Ascending aorta (tissue), 2 donors: ENCODE measurements at regions not wholly inside any gene's neighbourhood (a gene's known extent, or its start where the extent isn't known, plus 50 kb on each side); places are given as distances from the start of the nearest gene placed in this dataset.

ENCODE experiments used
- DNase-seq, 2 donors: peaks; one replicate each; pipeline ENCODE4 v3.0.0-alpha.2; 2019; ENCODE audit warnings: low spot score in 2 of 2
- H3K27ac ChIP-seq, 2 donors: fragments of 200-600 bp; sonication (generic); one replicate each; pipeline ENCODE4 v1.5.1; 2016 to 2017; ENCODE audit warnings: mild to moderate bottlenecking in 1 of 2
- H3K27me3 ChIP-seq: fragments of 200-600 bp; sonication (generic); one replicate; pipeline ENCODE4 v1.5.1; 2017
- H3K36me3 ChIP-seq, 2 donors: fragments of 200-600 bp; sonication (generic); one replicate each; pipeline ENCODE4 v1.5.1; 2016
- H3K4me1 ChIP-seq, 2 donors: fragments of 200-600 bp; sonication (generic); one replicate each; pipeline ENCODE4 v1.5.1; 2016 to 2017; ENCODE audit warnings: mild to moderate bottlenecking in 1 of 2
- H3K4me3 ChIP-seq, 2 donors: fragments of 200-600 bp; sonication (generic); one replicate each; pipeline ENCODE4 v1.5.1; 2016 to 2017; ENCODE audit warnings: mild to moderate bottlenecking in 1 of 2
- H3K9me3 ChIP-seq, 2 donors: fragments of 200-600 bp; sonication (generic); one replicate each; pipeline ENCODE4 v1.5.1; 2016
- intact Hi-C: fragments of 100-400 bp; cut with DNase I; formaldehyde crosslinking; loops from one replicate; pipeline ENCODE4 v1.15.1; 2023
- TF ChIP-seq, protein P1 (sequence below), 3 experiments: fragments of 200-600 bp in 2 of 3; fragments of 450-650 bp in 1 of 3; sonication (generic) in 2 of 3; IDR thresholded peaks; one replicate each; pipeline ENCODE4 v1.5.1; 2016 to 2019; ENCODE audit warnings: antibody characterized with exemption in 3 of 3, mild to moderate bottlenecking in 1 of 3, moderate library complexity in 1 of 3

DNA sequence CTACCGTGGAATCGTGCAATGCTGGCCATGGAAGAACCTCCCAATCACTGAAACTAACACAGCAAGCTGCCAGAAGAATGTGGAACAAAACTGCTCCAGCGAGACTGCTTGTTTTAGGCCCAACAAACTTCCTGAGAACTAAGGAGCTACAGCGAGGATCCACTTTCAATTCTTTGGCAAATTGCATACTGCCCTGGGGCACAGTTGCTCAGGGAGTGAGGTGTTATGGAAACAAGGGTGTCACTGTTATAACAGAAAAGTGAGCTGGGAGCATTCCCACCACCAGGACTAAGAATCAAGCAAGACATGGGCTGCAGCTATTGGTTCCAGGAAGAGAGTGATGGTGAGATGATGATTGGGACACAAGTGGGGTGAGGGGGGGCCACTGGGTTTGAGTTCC, 1606.1 kb upstream of the FLRT2 start:
- H3K27me3 ChIP-seq = no peaks in the 10 kb centered on the region
- intact Hi-C loops = no loop called here
- H3K9me3 ChIP-seq = no peaks in the 10 kb centered on the region
- H3K4me1 ChIP-seq = no peaks in the 10 kb centered on the region
- H3K4me3 ChIP-seq = no peak overlapping the region
- no peak for DNase-seq
- H3K27ac ChIP-seq = no peak overlapping the region
- H3K36me3 ChIP-seq = no peaks in the 10 kb centered on the region
- TF ChIP-seq, protein P1, sequence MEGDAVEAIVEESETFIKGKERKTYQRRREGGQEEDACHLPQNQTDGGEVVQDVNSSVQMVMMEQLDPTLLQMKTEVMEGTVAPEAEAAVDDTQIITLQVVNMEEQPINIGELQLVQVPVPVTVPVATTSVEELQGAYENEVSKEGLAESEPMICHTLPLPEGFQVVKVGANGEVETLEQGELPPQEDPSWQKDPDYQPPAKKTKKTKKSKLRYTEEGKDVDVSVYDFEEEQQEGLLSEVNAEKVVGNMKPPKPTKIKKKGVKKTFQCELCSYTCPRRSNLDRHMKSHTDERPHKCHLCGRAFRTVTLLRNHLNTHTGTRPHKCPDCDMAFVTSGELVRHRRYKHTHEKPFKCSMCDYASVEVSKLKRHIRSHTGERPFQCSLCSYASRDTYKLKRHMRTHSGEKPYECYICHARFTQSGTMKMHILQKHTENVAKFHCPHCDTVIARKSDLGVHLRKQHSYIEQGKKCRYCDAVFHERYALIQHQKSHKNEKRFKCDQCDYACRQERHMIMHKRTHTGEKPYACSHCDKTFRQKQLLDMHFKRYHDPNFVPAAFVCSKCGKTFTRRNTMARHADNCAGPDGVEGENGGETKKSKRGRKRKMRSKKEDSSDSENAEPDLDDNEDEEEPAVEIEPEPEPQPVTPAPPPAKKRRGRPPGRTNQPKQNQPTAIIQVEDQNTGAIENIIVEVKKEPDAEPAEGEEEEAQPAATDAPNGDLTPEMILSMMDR (IDR thresholded peaks at IDR 0.05) = no peak

DNA sequence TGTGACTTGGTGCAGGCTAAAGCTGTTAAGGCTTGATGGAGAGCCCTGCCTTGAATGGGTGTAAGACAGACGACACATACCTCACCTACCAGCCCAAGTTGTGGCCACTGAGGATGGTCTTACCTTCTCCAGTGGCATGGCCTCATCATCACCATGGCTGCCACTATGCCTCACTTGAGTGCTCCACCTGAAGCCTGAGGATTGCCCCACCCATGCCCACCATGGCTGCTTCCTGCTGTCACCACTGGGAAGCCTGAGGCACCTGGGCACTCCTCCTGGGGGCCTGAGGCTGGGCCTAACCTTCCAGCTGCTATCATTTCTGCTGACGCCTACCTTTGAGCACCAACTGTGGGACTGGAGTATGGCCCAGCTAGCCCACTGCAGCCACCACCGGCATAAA, 1605.7 kb upstream of the FLRT2 start:
- H3K9me3 ChIP-seq = no peaks in the 10 kb centered on the region
- no peak overlapping the region for H3K4me3 ChIP-seq
- H3K4me1 ChIP-seq = no peaks in the 10 kb centered on the region
- H3K27me3 ChIP-seq = no peaks in the 10 kb centered on the region
- intact Hi-C loops = no loop called here
- H3K36me3 ChIP-seq = no peaks in the 10 kb centered on the region
- no peak overlapping the region for H3K27ac ChIP-seq
- no peak for DNase-seq
- TF ChIP-seq, protein P1 (IDR thresholded peaks at IDR 0.05) = no peak

DNA sequence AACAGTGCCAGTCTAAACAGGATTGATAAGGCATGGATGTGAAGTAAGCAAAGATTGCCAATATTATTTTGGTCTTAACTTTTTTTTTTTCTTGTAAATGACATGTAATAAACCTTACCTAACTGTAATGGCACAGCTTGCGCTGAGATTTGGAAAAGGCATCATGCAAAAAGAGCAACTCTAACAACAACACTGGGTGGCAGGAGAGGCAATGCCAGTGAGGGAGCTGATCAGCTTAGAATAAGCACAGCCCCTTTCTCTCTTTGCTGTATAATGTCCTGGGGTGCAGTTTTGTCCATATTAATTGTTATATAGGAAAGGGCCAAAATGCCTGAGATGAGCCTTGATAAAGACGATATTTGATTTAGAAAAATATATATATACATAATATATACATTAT, 1589.7 kb upstream of the FLRT2 start:
- TF ChIP-seq, protein P1 (IDR thresholded peaks at IDR 0.05) = no peak
- Histone ChIP-seq H3K4me1 (no peaks in the 10 kb centered on the region), H3K4me3 (no peak overlapping the region), H3K27ac (no peak overlapping the region), H3K27me3 (no peaks in the 10 kb centered on the region), H3K36me3 (no peaks in the 10 kb centered on the region), H3K9me3 (no peaks in the 10 kb centered on the region)
- no peak for DNase-seq
- intact Hi-C loops = no loop called here

DNA sequence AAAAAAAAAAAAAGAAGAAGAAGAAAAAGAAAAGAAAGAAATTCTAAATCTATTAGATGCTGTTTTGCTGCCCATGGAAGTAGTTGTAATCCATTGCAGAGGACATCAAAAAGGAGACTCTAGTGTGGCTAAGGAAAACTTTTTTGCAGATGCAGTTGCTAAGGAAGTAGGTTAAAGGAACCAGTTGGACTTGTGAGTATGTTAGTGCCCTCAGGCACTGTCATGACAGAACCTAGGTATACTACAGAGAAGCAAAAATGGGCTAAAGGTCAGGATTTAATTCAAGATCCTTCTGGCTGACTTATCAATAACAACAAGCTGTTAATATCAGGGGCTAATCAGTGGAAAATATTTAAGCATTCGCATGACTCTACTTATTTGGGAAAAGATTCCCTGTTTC, 1571.6 kb upstream of the FLRT2 start:
- no peaks in the 10 kb centered on the region for H3K27me3 ChIP-seq
- no peak for DNase-seq
- no peak overlapping the region for H3K4me3 ChIP-seq
- no peaks in the 10 kb centered on the region for H3K4me1 ChIP-seq
- H3K9me3 ChIP-seq = peaks cover 0 to 5% of the 10 kb centered on the region in 2 donors
- intact Hi-C loops = no loop called here
- H3K27ac ChIP-seq = no peak overlapping the region
- TF ChIP-seq, protein P1 (IDR thresholded peaks at IDR 0.05) = no peak
- H3K36me3 ChIP-seq = no peaks in the 10 kb centered on the region

DNA sequence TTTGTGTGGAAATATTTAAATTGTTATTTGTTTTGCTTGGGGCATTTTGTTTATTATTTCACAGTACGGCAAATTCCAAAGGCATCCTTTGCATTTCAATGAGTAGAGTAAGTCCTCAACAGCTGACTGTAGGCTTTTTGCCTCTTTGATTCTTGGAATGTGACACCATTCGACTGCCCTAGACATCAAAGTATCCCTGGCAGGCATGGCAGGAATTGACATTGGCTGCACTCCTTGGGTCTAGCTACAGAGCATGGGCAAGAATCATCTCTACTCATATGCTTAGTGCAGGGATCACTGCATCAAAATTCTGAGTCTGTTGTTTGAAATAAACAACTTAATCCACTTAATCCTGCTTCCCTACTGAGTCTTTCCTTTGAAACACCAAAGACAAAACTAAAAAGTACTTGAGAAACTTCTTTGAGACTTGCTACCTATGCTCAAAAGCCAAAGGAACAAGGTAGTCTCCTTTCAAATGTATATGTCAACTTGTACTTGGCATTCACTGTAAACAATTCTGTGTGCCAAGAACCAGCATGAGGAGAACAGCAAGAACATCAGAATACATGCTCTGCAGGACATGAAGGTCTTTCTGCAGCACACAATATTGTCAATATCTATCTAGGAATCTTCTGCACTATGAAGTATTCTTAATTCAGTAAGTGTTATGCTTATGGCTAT, 1569.0 kb upstream of the FLRT2 start:
- no peak overlapping the region for H3K4me3 ChIP-seq
- TF ChIP-seq, protein P1 (IDR thresholded peaks at IDR 0.05) = no peak
- no peaks in the 10 kb centered on the region for H3K4me1 ChIP-seq
- no peak for DNase-seq
- H3K27me3 ChIP-seq = no peaks in the 10 kb centered on the region
- intact Hi-C loops = no loop called here
- H3K36me3 ChIP-seq = no peaks in the 10 kb centered on the region
- no peak overlapping the region for H3K27ac ChIP-seq
- no peaks in the 10 kb centered on the region for H3K9me3 ChIP-seq

DNA sequence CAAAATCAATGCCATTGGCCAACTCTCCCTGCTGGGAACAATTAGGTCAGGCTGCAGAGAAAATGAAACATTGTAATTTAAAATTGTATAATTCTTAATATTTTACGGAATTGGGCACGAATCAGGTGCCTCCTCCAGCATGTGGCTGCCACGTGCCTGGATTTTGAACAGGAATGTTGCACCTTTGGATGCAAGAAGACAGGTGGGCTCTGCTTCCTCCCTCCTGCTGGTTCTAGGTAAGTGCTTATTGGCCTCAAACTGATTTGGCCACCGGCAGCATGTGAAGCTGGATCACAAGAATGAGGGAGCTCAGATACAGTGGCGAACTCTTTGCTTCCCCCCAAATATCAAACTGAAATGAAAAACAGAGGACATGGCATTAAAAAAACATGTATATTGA, 1559.9 kb upstream of the FLRT2 start:
- H3K9me3 ChIP-seq = no peaks in the 10 kb centered on the region
- H3K36me3 ChIP-seq = no peaks in the 10 kb centered on the region
- TF ChIP-seq, protein P1 (IDR thresholded peaks at IDR 0.05) = no peak
- DNase-seq = no peak
- H3K27me3 ChIP-seq = no peaks in the 10 kb centered on the region
- intact Hi-C loops = no loop called here
- H3K27ac ChIP-seq = no peak overlapping the region
- no peaks in the 10 kb centered on the region for H3K4me1 ChIP-seq
- H3K4me3 ChIP-seq = no peak overlapping the region
